ENCODE measurements at regions not wholly inside any gene's neighbourhood (a gene's known extent, or its start where the extent isn't known, plus 50 kb on each side); places are given as distances from the start of the nearest gene placed in this dataset.

DNA sequence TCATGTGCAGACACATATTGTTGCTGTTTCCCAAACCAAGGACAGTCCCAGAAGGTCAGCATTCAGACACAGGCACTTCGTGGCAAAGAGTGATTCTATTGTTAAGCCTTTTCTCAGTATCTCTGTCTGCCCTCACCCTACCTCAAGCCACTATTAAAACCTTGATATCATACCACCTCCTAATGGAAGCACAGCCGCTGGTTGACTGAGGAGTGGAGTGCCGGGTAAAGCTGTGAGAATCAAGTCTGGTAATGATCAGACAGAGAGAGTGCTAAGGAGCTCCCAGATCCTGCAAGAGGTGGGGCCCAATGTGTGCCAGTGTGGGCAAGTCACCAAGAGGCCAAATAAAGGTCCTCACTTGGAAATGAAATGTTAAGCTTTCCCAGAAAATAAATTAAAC, 819.5 kb downstream of the BCL11A start:
- H3K4me3 ChIP-seq (ENCODE audit: low read depth, low read length) = no peak overlapping the region
- no peak for TF ChIP-seq CTCF (IDR thresholded peaks at IDR 0.05; ENCODE audit: low read depth, low read length)

DNA sequence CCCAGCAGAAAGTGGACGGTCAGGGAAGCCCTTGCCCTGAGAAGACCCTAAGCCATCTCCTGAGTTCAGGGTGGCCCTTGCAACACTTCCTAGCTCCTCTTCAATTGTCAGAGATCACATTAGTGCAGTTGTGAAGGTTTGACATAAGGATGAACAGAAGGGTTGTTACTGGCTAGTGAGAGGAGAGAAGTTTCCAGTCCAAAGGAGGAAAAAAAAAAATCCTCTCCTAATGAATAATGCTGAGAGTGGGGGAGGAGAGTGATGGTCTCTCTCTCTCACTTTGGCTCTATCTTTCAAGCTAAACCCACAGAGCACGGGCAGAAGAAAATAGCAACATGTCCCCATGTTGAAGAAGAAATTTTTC, 819.9 kb downstream of the BCL11A start:
- TF ChIP-seq CTCF (IDR thresholded peaks at IDR 0.05; ENCODE audit: low read depth, low read length) = no peak
- H3K4me3 ChIP-seq (ENCODE audit: low read depth, low read length) = no peak overlapping the region

GRCh38 chr2:59732871-59733566, 820.4 kb downstream of the BCL11A start:
- H3K4me3 ChIP-seq (ENCODE audit: low read depth, low read length) = no peak overlapping the region
- TF ChIP-seq CTCF (IDR thresholded peaks at IDR 0.05; ENCODE audit: low read depth, low read length) = no peak

GRCh38 chr2:59727121-59727590, 826.3 kb downstream of the BCL11A start:
- H3K4me3 ChIP-seq (ENCODE audit: low read depth, low read length) = no peak overlapping the region
- TF ChIP-seq CTCF (IDR thresholded peaks at IDR 0.05; ENCODE audit: low read depth, low read length) = no peak

DNA sequence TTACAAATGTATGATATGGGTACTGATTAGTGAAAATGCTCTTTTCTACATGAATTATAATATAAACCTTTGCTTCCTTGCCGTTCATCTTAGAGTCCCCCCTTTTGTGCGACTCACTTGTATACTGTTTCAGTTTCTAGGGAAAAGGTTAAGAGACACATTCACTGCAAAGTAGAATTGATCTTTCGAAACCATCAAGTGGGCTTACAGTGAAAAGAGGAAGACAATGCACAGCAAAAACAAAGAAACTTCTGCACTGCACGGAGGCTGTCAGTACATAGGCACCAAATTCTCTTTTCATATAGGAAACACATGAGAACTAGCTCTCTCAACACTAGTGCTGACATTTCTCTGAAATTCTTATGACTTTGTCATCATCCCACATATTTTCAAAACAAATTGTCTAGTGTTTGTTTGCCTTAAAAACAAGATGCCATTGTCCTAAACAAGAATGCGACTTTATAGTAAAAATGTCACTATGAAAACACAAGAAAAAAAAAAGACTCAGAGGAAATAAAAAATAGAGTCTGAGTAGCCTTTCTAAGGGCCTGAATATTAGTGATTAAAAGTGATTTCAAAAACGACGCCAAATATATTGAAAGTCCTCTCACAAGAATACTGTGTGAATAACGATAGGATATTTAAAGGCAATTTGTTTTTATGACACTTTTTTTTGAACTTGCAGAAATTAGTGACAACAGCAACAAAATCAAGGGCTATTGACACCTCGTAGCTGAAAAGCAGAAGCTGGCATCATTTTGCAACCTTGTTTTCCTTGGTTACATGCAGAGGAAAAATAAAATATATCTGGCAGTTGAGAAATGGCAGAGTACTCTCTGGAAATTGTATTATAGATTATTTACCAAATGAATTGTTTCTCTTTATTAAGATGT, 827.0 kb downstream of the BCL11A start:
- TF ChIP-seq CTCF (IDR thresholded peaks at IDR 0.05; ENCODE audit: low read depth, low read length) = no peak
- no peak overlapping the region for H3K4me3 ChIP-seq (ENCODE audit: low read depth, low read length)

DNA sequence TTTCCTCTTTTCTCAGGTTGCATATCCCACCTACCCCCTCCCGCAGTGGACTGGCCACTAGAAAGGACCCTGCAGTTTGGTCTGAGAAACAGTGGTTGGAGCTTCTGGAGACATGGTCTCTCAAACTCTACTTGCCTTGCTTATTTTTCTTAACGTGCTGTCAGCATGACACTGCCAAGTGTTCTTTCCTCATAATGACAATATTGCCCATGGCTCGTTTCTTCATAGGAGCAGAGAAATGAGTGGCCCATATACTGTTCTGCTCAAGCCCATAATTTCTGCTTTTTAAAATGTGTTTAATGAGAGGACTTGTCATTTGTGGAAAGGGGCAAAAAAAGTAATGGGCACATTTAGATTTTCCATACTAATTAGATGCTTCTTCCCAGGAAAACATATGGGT, 828.7 kb downstream of the BCL11A start:
- no peak overlapping the region for H3K4me3 ChIP-seq (ENCODE audit: low read depth, low read length)
- TF ChIP-seq CTCF (IDR thresholded peaks at IDR 0.05; ENCODE audit: low read depth, low read length) = no peak

DNA sequence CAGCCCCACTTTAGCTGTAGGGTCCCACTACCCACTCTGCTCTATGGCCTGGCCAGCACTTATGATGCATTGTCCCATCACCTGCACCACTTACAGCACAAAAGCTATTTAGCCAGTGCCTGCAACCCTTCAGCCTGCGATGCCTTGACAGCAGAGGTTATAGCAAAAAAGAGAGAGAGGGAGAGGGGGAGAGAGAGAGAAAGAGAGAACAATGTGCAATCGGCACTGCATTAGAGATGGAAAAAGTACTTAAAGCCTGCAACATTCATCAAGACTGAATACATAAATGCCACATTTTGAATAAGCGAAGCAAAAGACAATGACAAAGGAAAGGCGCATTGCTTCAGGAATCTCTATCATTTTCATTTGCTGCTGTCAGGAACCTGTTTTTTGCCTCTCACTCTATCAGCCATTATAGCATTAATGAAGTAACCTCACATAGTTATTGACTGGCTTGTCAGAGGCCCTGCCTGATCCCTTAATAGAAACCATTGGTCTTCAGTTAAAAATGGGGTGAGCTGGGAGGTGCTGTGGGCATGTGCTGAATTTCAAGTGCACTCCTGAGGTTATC, 833.1 kb downstream of the BCL11A start:
- no peak for TF ChIP-seq CTCF (IDR thresholded peaks at IDR 0.05; ENCODE audit: low read depth, low read length)

More for the DNA sequence above, 833.1 kb downstream of the BCL11A start:
- H3K4me3 ChIP-seq (ENCODE audit: low read depth, low read length) = no peak overlapping the region

All from WI38 (cell line).